ENCODE measurements at regions not wholly inside any gene's neighbourhood (a gene's known extent, or its start where the extent isn't known, plus 50 kb on each side); places are given as distances from the start of the nearest gene placed in this dataset.
"Not testable (repeated sequence)": the region's sequence is repeated elsewhere in the genome, so short reads cannot be mapped to it uniquely, and the experiment has no call there.

DNA sequence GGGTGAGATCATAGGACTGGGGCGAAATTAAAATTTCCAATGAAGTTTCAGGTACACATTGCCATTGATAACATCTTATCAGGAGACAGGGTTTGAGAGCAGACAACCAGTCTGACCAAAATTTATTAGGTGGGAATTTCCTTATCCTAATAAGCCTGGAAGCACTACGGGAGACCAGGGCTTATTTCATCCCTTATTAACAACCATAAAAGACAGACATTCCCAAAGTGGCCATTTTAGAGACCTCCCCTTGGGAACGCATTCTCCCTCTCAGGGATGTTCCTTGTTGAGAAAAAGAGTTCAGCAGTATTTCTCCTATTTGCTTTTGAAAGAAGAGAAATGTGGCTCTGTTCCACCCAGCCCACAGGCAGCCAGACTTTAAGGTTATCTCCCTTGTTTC lies 182.4 kb upstream of the SMLR1 start:
- H3K27ac Mint-ChIP-seq; DNase-seq; H3K4me1 Mint-ChIP-seq (ENCODE audit: low read depth); CTCF ChIA-PET; H3K4me3 Mint-ChIP-seq; ATAC-seq; POLR2A ChIA-PET; H3K27me3 Mint-ChIP-seq (ENCODE audit: low read depth): not testable (repeated sequence)
- Mint-ChIP-seq H3K9me3 (ENCODE audit: insufficient read depth) (peaks cover 26% of the 10 kb centered on the region), H3K36me3 (ENCODE audit: low read depth) (peaks cover 22% of the 10 kb centered on the region)

DNA sequence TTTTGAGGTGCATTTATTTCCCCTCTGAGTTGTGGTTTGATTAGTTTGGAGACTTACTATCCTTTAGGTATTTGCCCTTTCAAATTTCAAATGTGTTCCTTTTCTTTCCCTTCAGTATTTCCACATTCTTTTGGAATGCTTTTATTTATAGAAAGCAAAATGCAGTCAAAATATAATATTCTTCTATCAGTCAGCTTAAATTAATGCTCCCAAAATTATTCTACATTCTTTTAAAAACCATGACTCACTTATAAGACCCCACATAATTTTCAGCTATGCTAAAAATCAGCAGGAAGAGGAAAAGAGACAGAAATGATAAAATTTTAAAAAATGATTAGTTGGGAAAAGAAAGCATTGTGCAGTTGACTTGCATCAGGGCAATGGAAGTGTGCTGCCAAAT lies 180.0 kb upstream of the SMLR1 start:
- ATAC-seq (no peak), DNase-seq (no peak)
- POLR2A ChIA-PET, result no interaction called here
- peaks cover 20% of the 10 kb centered on the region for H3K36me3 Mint-ChIP-seq (ENCODE audit: low read depth)
- H3K9me3 Mint-ChIP-seq (ENCODE audit: insufficient read depth), result peaks cover 26% of the 10 kb centered on the region
- no peak overlapping the region for H3K27ac Mint-ChIP-seq
- CTCF ChIA-PET, result no interaction called here
- no peak overlapping the region for H3K4me3 Mint-ChIP-seq
- H3K27me3 Mint-ChIP-seq (ENCODE audit: low read depth), result no peaks in the 10 kb centered on the region
- peaks cover 10% of the 10 kb centered on the region for H3K4me1 Mint-ChIP-seq (ENCODE audit: low read depth)

- no peaks in the 10 kb centered on the region for H3K36me3 Mint-ChIP-seq (ENCODE audit: low read depth)
These were observed 171.6 kb upstream of the SMLR1 start for GRCh38 chr6:130655586-130655985.

GRCh38 chr6:130661077-130661476 lies 166.1 kb upstream of the SMLR1 start:
- DNase-seq (no peak), ATAC-seq (no peak)
- H3K4me1 Mint-ChIP-seq (ENCODE audit: low read depth), result no peaks in the 10 kb centered on the region
- H3K27ac Mint-ChIP-seq, result no peak overlapping the region
- CTCF ChIA-PET, result interaction anchor here (0.7 to 1.2 kb wide), 2 partner anchors 10 to 367 kb away, joined by 3 read pairs; no protein-coding TSS in a partner anchor
- H3K27me3 Mint-ChIP-seq (ENCODE audit: low read depth), result no peaks in the 10 kb centered on the region
- no peak overlapping the region for H3K4me3 Mint-ChIP-seq
- POLR2A ChIA-PET, result no interaction called here
- H3K9me3 Mint-ChIP-seq (ENCODE audit: insufficient read depth), result peaks cover 4% of the 10 kb centered on the region
- no peaks in the 10 kb centered on the region for H3K36me3 Mint-ChIP-seq (ENCODE audit: low read depth)

More at GRCh38 chr6:130655586-130655985, 171.6 kb upstream of the SMLR1 start:
- H3K4me1 Mint-ChIP-seq (ENCODE audit: low read depth), result peaks cover 3% of the 10 kb centered on the region
- no peaks in the 10 kb centered on the region for H3K9me3 Mint-ChIP-seq (ENCODE audit: insufficient read depth)
- H3K4me3 Mint-ChIP-seq, result no peak overlapping the region
- no peak for DNase-seq
- no peak overlapping the region for H3K27ac Mint-ChIP-seq
- ChIA-PET CTCF (no interaction called here), POLR2A (no interaction called here)
- ATAC-seq, result no peak
- H3K27me3 Mint-ChIP-seq (ENCODE audit: low read depth), result no peaks in the 10 kb centered on the region

- Mint-ChIP-seq H3K4me3 (no peak overlapping the region), H3K27me3 (ENCODE audit: low read depth) (no peaks in the 10 kb centered on the region), H3K9me3 (ENCODE audit: insufficient read depth) (peaks cover 4% of the 10 kb centered on the region), H3K4me1 (ENCODE audit: low read depth) (no peaks in the 10 kb centered on the region), H3K36me3 (ENCODE audit: low read depth) (no peaks in the 10 kb centered on the region), H3K27ac (no peak overlapping the region)
- DNase-seq, result no peak
- no peak for ATAC-seq
- ChIA-PET POLR2A (no interaction called here), CTCF (interaction anchor here (2.3 kb wide), 1 partner anchor 27 kb away, joined by 4 read pairs; no protein-coding TSS in a partner anchor)
These were observed 160.4 kb upstream of the SMLR1 start for GRCh38 chr6:130666786-130667185.

DNA sequence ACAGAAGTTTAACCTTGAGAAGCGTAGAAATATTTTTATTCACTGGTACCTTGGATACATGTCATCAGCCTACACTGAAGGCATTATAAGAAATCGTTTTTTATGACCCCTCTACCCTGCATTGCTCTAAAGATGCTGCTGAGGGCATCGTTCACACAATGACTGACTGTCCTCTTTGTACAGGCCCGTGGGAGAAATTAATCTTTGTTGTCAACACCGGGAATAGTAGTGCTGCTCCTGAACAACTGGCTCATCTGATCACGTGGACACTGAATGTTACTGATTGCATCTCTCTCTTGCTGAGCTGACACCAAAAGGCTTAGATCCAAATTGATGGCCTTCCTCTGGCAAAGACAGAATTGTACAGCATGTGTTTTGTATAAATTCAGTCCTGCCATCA lies 157.1 kb upstream of the SMLR1 start:
- H3K36me3 Mint-ChIP-seq (ENCODE audit: low read depth), result no peaks in the 10 kb centered on the region
- H3K27ac Mint-ChIP-seq, result no peak overlapping the region
- H3K4me3 Mint-ChIP-seq, result no peak overlapping the region
- ChIA-PET CTCF (no interaction called here), POLR2A (no interaction called here)
- no peaks in the 10 kb centered on the region for H3K27me3 Mint-ChIP-seq (ENCODE audit: low read depth)
- ATAC-seq, result no peak
- H3K9me3 Mint-ChIP-seq (ENCODE audit: insufficient read depth), result peaks cover 5% of the 10 kb centered on the region
- no peaks in the 10 kb centered on the region for H3K4me1 Mint-ChIP-seq (ENCODE audit: low read depth)
- no peak for DNase-seq

GRCh38 chr6:130671119-130671518 lies 156.1 kb upstream of the SMLR1 start:
- Mint-ChIP-seq H3K4me1 (ENCODE audit: low read depth) (peaks cover 2% of the 10 kb centered on the region), H3K9me3 (ENCODE audit: insufficient read depth) (peaks cover 5% of the 10 kb centered on the region), H3K36me3 (ENCODE audit: low read depth) (no peaks in the 10 kb centered on the region), H3K27me3 (ENCODE audit: low read depth) (no peaks in the 10 kb centered on the region), H3K27ac (no peak overlapping the region), H3K4me3 (no peak overlapping the region)
- ATAC-seq (no peak), DNase-seq (no peak)
- ChIA-PET CTCF (no interaction called here), POLR2A (no interaction called here)

DNA sequence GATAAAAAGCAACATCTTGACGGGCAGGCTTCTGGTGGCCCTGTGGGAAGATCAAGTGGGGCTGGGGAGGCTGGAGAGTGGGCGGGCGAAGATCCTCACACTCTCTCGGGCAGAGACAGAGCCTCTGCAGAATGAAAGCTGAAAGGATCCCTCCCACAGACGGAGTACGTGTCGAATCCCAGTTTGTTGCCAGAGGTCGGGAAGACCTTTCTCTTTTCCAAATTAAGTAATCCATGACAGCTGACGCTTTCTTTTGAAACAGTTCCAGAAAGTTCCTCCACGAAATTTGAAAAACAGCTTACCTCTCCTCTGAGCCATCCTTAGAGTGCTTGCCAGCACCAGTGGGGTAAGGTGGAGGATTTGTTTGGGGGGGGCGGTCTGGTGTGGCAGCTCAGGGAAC lies 155.6 kb upstream of the SMLR1 start:
- DNase-seq (no peak), ATAC-seq (no peak)
- Mint-ChIP-seq H3K4me1 (ENCODE audit: low read depth) (peaks cover 6% of the 10 kb centered on the region), H3K27me3 (ENCODE audit: low read depth) (no peaks in the 10 kb centered on the region), H3K9me3 (ENCODE audit: insufficient read depth) (peaks cover 5% of the 10 kb centered on the region), H3K36me3 (ENCODE audit: low read depth) (peaks cover under 1% of the 10 kb centered on the region), H3K4me3 (no peak overlapping the region), H3K27ac (no peak overlapping the region)
- POLR2A ChIA-PET, result no interaction called here
- CTCF ChIA-PET, result no interaction called here

DNA sequence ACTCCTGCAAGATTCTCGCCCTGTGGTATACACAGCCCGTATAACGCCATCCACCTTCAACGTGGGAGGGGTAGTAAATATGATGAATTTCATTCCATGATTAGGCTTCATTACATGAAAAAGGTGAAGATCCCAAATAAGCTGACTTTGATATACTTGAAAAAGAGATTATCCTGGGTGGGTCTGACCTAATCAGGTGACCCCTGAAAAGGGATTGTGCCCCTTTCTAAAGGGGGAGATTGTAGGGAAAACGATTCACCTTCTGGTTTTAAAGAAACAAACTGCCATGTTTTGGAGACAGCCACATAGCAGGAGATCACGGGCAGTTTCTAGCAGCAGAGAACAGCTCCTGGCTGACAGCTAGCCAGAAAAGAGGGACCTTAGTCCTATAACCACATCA lies 155.1 kb upstream of the SMLR1 start:
- POLR2A ChIA-PET, result no interaction called here
- Mint-ChIP-seq H3K4me1 (ENCODE audit: low read depth) (peaks cover 6% of the 10 kb centered on the region), H3K9me3 (ENCODE audit: insufficient read depth) (peaks cover 9% of the 10 kb centered on the region), H3K36me3 (ENCODE audit: low read depth) (peaks cover 6% of the 10 kb centered on the region), H3K4me3 (no peak overlapping the region), H3K27ac (no peak overlapping the region), H3K27me3 (ENCODE audit: low read depth) (no peaks in the 10 kb centered on the region)
- no peak for DNase-seq
- no peak for ATAC-seq
- CTCF ChIA-PET, result no interaction called here

DNA sequence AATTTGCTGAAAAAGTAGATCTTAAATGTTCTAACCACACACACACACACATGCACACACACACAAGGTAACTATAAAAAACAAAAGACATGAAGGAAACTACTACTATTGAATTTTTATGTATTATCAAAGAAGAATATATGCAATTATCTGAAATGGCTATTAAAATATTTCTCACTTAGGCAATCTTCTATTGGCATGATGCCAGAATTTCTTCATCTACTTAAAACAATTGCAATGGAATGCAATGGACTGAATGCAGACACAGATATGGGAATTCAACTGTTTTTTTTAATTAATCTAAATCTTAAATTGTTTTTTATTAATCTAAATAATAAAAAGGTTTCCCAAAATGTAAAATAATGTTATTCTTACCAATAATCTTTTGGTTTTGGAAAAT lies 152.6 kb upstream of the SMLR1 start:
- Mint-ChIP-seq H3K4me1 (ENCODE audit: low read depth) (peaks cover 6% of the 10 kb centered on the region), H3K27ac (no peak overlapping the region), H3K27me3 (ENCODE audit: low read depth) (no peaks in the 10 kb centered on the region), H3K9me3 (ENCODE audit: insufficient read depth) (peaks cover 22% of the 10 kb centered on the region), H3K4me3 (no peak overlapping the region), H3K36me3 (ENCODE audit: low read depth) (peaks cover 14% of the 10 kb centered on the region)
- CTCF ChIA-PET, result interaction anchor here (1.6 kb wide), 1 partner anchor 24 kb away, joined by 6 read pairs; no protein-coding TSS in a partner anchor
- no peak for ATAC-seq
- POLR2A ChIA-PET, result no interaction called here
- DNase-seq, result no peak

GRCh38 chr6:130675072-130675471 lies 152.1 kb upstream of the SMLR1 start:
- peaks cover 17% of the 10 kb centered on the region for H3K36me3 Mint-ChIP-seq (ENCODE audit: low read depth)
- no peak for ATAC-seq
- H3K9me3 Mint-ChIP-seq (ENCODE audit: insufficient read depth), result peaks cover 23% of the 10 kb centered on the region
- ChIA-PET CTCF (interaction anchor here (0.9 to 1.6 kb wide), 2 partner anchors 21 to 23 kb away, joined by 3 to 6 read pairs; no protein-coding TSS in a partner anchor), POLR2A (no interaction called here)
- peaks cover 6% of the 10 kb centered on the region for H3K4me1 Mint-ChIP-seq (ENCODE audit: low read depth)
- no peaks in the 10 kb centered on the region for H3K27me3 Mint-ChIP-seq (ENCODE audit: low read depth)
- no peak overlapping the region for H3K4me3 Mint-ChIP-seq
- DNase-seq, result no peak
- no peak overlapping the region for H3K27ac Mint-ChIP-seq

GRCh38 chr6:130676077-130676772 lies 151.0 kb upstream of the SMLR1 start:
- POLR2A ChIA-PET, result no interaction called here
- no peak overlapping the region for H3K27ac Mint-ChIP-seq
- no peak for ATAC-seq

GRCh38 chr6:130676773-130677144 lies 150.4 kb upstream of the SMLR1 start:
- Mint-ChIP-seq H3K4me1 (ENCODE audit: low read depth) (peaks cover 6% of the 10 kb centered on the region), H3K9me3 (ENCODE audit: insufficient read depth) (peaks cover 25% of the 10 kb centered on the region), H3K4me3 (no peak overlapping the region), H3K36me3 (ENCODE audit: low read depth) (peaks cover 18% of the 10 kb centered on the region), H3K27ac (no peak overlapping the region), H3K27me3 (ENCODE audit: low read depth) (no peaks in the 10 kb centered on the region)
- POLR2A ChIA-PET, result no interaction called here
- DNase-seq (no peak), ATAC-seq (no peak)
- CTCF ChIA-PET, result interaction anchor here (1.0 to 1.1 kb wide), 2 partner anchors 15 to 312 kb away, joined by 3 to 4 read pairs; no protein-coding TSS in a partner anchor

More at GRCh38 chr6:130676077-130676772, 151.0 kb upstream of the SMLR1 start:
- Mint-ChIP-seq H3K4me3 (no peak overlapping the region), H3K36me3 (ENCODE audit: low read depth) (peaks cover 18% of the 10 kb centered on the region), H3K27me3 (ENCODE audit: low read depth) (no peaks in the 10 kb centered on the region), H3K9me3 (ENCODE audit: insufficient read depth) (peaks cover 25% of the 10 kb centered on the region), H3K4me1 (ENCODE audit: low read depth) (peaks cover 6% of the 10 kb centered on the region)
- CTCF ChIA-PET, result interaction anchor here (0.9 to 1.6 kb wide), 5 partner anchors 16 to 311 kb away, joined by 3 to 6 read pairs (median 3); no protein-coding TSS in a partner anchor
- DNase-seq, result no peak
